K562 (cell line): ENCODE measurements at regions not wholly inside any gene's neighbourhood (a gene's known extent, or its start where the extent isn't known, plus 50 kb on each side); places are given as distances from the start of the nearest gene placed in this dataset.

Experiments
- EZH2 ChIP-seq: IDR thresholded peaks from 2 replicates; pipeline ENCODE4 v1.6.1; 2012; ENCODE audit warnings: low read depth, mild to moderate bottlenecking, inconsistent platforms, low read length, borderline replicate concordance
- HNRNPUL1 ChIP-seq: fragments of 200-400 bp; formaldehyde crosslinking; IDR thresholded peaks from 2 replicates; pipeline ENCODE4 v1.6.1; 2017; ENCODE audit warnings: low read length
- MLX ChIP-seq, 2 experiments: fragments of 450-650 bp in 1 of 2; sonication (generic) in 1 of 2; formaldehyde crosslinking; conservative IDR thresholded peaks; 2 replicates each; pipeline versions ENCODE4 v1.4.0 to v1.8.1; 2020 to 2022; ENCODE audit warnings: mild to moderate bottlenecking in 1 of 2, missing genetic modification reagents in 1 of 2
- NCOA2 ChIP-seq, 2 experiments: fragments of 450-650 bp; IDR thresholded peaks; 2 replicates each; pipeline ENCODE4 v1.6.1; 2018; ENCODE audit warnings: mild to moderate bottlenecking in 2 of 2, moderate library complexity in 1 of 2; ENCODE audit not compliant: partially characterized antibody in 2 of 2
- NELFE ChIP-seq: IDR thresholded peaks from 2 replicates; pipeline ENCODE4 v1.6.1; 2011; ENCODE audit warnings: mild to moderate bottlenecking; ENCODE audit not compliant: insufficient read depth, insufficient read length
- PURB ChIP-seq: sonication (generic); formaldehyde crosslinking; IDR thresholded peaks from 2 replicates; pipeline ENCODE4 v1.9.0; 2021; ENCODE audit warnings: low read depth, mild to moderate bottlenecking, missing genetic modification reagents
- ZBTB8A ChIP-seq: fragments of 450-650 bp; IDR thresholded peaks from 2 replicates; pipeline ENCODE4 v1.6.1; 2018; ENCODE audit warnings: mild to moderate bottlenecking, moderate library complexity; ENCODE audit not compliant: partially characterized antibody
- ZNF217 ChIP-seq: sonication (generic); formaldehyde crosslinking; IDR thresholded peaks from 2 replicates; pipeline ENCODE4 v1.8.0; 2022; ENCODE audit warnings: mild to moderate bottlenecking, missing genetic modification reagents
- TF ChIP-seq, protein P1 (sequence below), 3 experiments: IDR thresholded peaks in 2 of 3; conservative IDR thresholded peaks in 1 of 3; 2 replicates each; pipeline ENCODE4 v1.5.1; 2011 to 2012; ENCODE audit warnings: low read length in 3 of 3, mild to moderate bottlenecking in 3 of 3, control low read depth in 2 of 3, improper control_type of control experiment in 1 of 3, inconsistent platforms in 1 of 3, low read depth in 1 of 3, mixed read lengths in 1 of 3, moderate library complexity in 1 of 3; ENCODE audit not compliant: insufficient read depth in 2 of 3
- TF ChIP-seq, protein P2 (sequence below), 2 experiments: fragments of 450-650 bp; formaldehyde crosslinking in 1 of 2; IDR thresholded peaks; 2 replicates each; pipeline versions ENCODE4 v1.4.0 to v1.6.1; 2014 to 2020; ENCODE audit warnings: mild to moderate bottlenecking in 2 of 2, borderline replicate concordance in 1 of 2, low read depth in 1 of 2
- TF ChIP-seq, protein P3 (sequence below): sonication (generic); formaldehyde crosslinking; IDR thresholded peaks from 2 replicates; pipeline ENCODE4 v1.8.0; 2022; ENCODE audit warnings: mild to moderate bottlenecking, missing genetic modification reagents, borderline replicate concordance

DNA sequence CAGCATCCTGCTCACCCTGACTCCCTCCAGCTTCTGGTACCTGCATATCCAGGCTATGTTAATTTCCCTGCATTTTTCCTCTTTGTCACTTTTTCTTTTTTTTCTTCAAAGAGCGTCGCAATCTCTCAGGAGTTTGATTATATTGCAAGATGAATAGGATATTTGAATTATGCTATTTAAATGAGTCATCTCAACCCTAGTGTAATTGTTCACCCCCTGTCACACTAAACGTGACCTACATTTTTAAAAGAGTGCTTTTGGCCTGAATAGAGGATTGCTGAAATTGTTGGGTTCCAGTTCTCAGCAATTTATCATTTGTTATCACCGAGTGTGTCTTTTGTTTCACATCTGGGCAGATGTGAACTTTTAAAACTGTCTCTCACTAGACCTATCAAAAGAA lies 294.7 kb downstream of the SOX2 start:
- TF ChIP-seq, protein P1, sequence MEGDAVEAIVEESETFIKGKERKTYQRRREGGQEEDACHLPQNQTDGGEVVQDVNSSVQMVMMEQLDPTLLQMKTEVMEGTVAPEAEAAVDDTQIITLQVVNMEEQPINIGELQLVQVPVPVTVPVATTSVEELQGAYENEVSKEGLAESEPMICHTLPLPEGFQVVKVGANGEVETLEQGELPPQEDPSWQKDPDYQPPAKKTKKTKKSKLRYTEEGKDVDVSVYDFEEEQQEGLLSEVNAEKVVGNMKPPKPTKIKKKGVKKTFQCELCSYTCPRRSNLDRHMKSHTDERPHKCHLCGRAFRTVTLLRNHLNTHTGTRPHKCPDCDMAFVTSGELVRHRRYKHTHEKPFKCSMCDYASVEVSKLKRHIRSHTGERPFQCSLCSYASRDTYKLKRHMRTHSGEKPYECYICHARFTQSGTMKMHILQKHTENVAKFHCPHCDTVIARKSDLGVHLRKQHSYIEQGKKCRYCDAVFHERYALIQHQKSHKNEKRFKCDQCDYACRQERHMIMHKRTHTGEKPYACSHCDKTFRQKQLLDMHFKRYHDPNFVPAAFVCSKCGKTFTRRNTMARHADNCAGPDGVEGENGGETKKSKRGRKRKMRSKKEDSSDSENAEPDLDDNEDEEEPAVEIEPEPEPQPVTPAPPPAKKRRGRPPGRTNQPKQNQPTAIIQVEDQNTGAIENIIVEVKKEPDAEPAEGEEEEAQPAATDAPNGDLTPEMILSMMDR (IDR thresholded peaks at IDR 0.05 in 2 of 3, conservative IDR thresholded peaks at IDR 0.05 in 1 of 3; ENCODE audit: insufficient read depth in 2 of 3, low read depth in 1 of 3, low read length in 3 of 3) = no peak
- TF ChIP-seq NELFE (no peak), NCOA2 (IDR thresholded peaks at IDR 0.05; ENCODE audit: partially characterized antibody in 2 of 2) (no peak), PURB (no peak), EZH2 (no peak), ZNF217 (CRISPR knock-in tag) (no peak), ZBTB8A (no peak), MLX (CRISPR knock-in tag; conservative IDR thresholded peaks at IDR 0.05) (no peak), HNRNPUL1 (no peak)
- TF ChIP-seq, protein P2, sequence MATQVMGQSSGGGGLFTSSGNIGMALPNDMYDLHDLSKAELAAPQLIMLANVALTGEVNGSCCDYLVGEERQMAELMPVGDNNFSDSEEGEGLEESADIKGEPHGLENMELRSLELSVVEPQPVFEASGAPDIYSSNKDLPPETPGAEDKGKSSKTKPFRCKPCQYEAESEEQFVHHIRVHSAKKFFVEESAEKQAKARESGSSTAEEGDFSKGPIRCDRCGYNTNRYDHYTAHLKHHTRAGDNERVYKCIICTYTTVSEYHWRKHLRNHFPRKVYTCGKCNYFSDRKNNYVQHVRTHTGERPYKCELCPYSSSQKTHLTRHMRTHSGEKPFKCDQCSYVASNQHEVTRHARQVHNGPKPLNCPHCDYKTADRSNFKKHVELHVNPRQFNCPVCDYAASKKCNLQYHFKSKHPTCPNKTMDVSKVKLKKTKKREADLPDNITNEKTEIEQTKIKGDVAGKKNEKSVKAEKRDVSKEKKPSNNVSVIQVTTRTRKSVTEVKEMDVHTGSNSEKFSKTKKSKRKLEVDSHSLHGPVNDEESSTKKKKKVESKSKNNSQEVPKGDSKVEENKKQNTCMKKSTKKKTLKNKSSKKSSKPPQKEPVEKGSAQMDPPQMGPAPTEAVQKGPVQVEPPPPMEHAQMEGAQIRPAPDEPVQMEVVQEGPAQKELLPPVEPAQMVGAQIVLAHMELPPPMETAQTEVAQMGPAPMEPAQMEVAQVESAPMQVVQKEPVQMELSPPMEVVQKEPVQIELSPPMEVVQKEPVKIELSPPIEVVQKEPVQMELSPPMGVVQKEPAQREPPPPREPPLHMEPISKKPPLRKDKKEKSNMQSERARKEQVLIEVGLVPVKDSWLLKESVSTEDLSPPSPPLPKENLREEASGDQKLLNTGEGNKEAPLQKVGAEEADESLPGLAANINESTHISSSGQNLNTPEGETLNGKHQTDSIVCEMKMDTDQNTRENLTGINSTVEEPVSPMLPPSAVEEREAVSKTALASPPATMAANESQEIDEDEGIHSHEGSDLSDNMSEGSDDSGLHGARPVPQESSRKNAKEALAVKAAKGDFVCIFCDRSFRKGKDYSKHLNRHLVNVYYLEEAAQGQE (IDR thresholded peaks at IDR 0.05; ENCODE audit: borderline replicate concordance) = no peak
- TF ChIP-seq, protein P2 (CRISPR knock-in tag; IDR thresholded peaks at IDR 0.05; ENCODE audit: low read depth) = no peak
- TF ChIP-seq, protein P3, sequence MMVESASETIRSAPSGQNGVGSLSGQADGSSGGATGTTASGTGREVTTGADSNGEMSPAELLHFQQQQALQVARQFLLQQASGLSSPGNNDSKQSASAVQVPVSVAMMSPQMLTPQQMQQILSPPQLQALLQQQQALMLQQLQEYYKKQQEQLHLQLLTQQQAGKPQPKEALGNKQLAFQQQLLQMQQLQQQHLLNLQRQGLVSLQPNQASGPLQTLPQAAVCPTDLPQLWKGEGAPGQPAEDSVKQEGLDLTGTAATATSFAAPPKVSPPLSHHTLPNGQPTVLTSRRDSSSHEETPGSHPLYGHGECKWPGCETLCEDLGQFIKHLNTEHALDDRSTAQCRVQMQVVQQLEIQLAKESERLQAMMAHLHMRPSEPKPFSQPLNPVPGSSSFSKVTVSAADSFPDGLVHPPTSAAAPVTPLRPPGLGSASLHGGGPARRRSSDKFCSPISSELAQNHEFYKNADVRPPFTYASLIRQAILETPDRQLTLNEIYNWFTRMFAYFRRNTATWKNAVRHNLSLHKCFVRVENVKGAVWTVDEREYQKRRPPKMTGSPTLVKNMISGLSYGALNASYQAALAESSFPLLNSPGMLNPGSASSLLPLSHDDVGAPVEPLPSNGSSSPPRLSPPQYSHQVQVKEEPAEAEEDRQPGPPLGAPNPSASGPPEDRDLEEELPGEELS (CRISPR knock-in tag) = no peak
